GM12891 (cell line): ENCODE measurements at regions not wholly inside any gene's neighbourhood (a gene's known extent, or its start where the extent isn't known, plus 50 kb on each side); places are given as distances from the start of the nearest gene placed in this dataset.

Experiments
- DNase-seq: peaks from one replicate; pipeline ENCODE4 v3.0.0; 2011; ENCODE audit warnings: low spot score; ENCODE audit not compliant: insufficient read length
- FAIRE-seq: peaks from 2 replicates; lab custom pipeline; 2011; peaks lifted over from hg19 to GRCh38; lab: Jason Lieb, UNC
- PAX5 ChIP-seq: IDR thresholded peaks from 2 replicates; pipeline ENCODE4 v1.6.1; 2011; ENCODE audit warnings: low read length, moderate library complexity, mild to moderate bottlenecking; ENCODE audit not compliant: insufficient read depth, severe bottlenecking
- POLR2A ChIP-seq: IDR thresholded peaks from 2 replicates; pipeline ENCODE4 v1.6.1; 2011; ENCODE audit warnings: low read depth, low read length, control low read depth
- POLR2AphosphoS5 ChIP-seq: IDR thresholded peaks from 2 replicates; pipeline ENCODE4 v1.6.1; 2011; ENCODE audit warnings: low read depth, low read length, control low read depth
- POU2F2 ChIP-seq: IDR thresholded peaks from 2 replicates; pipeline ENCODE4 v1.6.1; 2011; ENCODE audit warnings: low read depth, mild to moderate bottlenecking, control low read depth, low read length, moderate library complexity
- SPI1 ChIP-seq: IDR thresholded peaks from 2 replicates; pipeline ENCODE4 v1.6.1; 2011; ENCODE audit warnings: low read depth, low read length, control low read depth
- TAF1 ChIP-seq: IDR thresholded peaks from 2 replicates; pipeline ENCODE4 v1.6.1; 2011; ENCODE audit warnings: low read depth, low read length, control low read depth

DNA sequence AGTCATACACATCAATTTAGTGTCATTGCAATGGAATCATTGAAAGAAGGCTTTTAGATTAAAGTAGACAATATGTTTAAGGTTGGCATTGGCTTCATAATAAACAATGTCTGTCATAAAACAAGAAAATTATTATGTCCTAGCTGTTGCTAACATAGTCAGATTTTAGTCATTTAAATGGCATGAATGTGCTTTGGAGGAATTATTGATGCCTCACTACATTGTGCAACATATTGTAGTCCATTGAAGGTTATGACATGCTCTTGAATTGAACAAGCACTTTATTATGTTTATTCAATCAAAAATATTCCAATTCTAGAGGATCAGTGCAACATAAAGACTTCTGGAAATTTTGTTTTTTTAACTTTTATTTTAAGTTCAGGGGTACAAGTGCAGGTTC lies 489.8 kb upstream of the AMOT start:
- TF ChIP-seq TAF1: no peak
- TF ChIP-seq SPI1: no peak
- TF ChIP-seq POU2F2: no peak
- TF ChIP-seq POLR2AphosphoS5: no peak
- no peak for TF ChIP-seq POLR2A
- no peak for TF ChIP-seq PAX5
- DNase-seq: no peak
- FAIRE-seq: no peak

DNA sequence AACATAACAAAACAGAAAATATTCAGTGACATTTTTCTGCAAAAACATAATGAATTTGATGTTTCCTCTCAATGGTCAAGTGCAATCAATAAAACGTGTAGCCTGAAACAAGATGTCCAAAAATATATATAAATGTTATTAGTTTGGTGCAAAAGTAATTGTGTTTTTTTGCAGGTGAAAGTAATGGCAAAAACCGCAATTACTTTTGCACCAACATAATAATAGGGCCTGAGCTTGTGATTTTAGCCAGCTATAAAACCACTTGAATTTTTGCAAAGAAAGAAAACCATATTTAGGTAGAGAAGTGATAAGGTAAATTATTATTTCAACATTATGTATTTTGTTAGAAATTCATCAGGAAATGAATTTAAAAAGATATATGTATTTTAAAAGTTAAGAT lies 475.3 kb upstream of the AMOT start:
- FAIRE-seq (no peak), DNase-seq (no peak)
- TF ChIP-seq TAF1: no peak
- no peak for TF ChIP-seq POU2F2
- TF ChIP-seq POLR2AphosphoS5: no peak
- no peak for TF ChIP-seq PAX5
- TF ChIP-seq POLR2A: no peak
- no peak for TF ChIP-seq SPI1

DNA sequence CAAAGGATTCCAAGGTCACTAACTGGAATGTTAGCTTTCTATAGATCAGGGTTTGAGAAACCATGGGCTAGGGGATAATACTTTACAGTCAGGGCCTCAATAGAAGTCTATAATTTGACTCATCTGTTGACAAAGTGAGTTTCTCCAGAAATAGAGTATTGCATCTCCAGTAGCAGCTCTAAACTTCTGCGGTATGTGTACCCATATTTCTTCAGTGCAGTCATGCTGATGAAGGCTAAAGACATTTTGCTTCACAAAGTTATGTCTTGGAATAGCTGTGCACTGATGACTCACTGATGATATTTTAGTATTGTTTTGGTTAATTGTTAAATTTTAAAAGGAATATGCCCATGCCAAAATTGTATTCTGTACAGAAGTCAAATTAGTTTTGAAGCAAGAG lies 464.9 kb upstream of the AMOT start:
- TF ChIP-seq SPI1: no peak
- TF ChIP-seq PAX5: no peak
- no peak for TF ChIP-seq POLR2AphosphoS5
- TF ChIP-seq POLR2A: no peak
- no peak for TF ChIP-seq POU2F2
- no peak for TF ChIP-seq TAF1
- DNase-seq (no peak), FAIRE-seq (no peak)

DNA sequence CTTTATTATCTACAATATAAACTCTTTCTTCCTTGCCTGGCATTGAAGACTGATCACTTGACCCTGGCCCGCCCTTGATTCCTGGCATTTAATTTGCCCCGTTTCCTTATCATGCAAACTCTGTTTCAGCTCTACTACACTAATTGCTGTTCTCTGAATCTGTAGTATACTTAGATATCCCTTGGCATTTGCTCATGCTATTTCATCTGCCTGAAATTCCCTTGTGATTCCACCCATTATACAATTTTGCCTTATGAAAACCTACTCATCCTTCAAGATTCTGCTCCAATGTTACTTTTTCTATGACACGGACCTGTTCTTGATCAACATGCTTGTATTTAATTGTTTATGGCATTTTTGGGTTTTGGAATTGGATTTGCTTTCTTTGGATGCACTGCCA lies 459.9 kb upstream of the AMOT start:
- FAIRE-seq: no peak
- no peak for DNase-seq

DNA sequence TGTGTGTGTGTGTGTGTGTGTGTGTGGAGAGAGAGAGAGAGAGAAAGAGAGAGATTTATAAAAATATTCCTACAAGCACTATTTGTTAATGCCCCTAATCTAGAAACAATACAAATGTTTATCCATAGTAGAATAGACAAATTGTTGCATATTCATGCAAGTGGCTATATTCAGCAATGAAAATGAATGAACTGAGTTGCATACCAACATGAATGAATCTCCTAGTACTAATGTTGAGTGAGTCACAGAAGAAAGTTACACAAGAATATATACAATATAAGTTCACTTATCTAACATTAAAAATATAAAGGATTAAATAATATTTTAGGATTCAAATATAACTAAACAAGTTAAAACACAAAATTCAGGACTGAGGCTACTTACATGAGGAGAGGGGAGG lies 456.8 kb upstream of the AMOT start:
- FAIRE-seq (no peak), DNase-seq (no peak)
- TF ChIP-seq POLR2AphosphoS5 (no peak), PAX5 (no peak), POU2F2 (no peak), TAF1 (no peak), POLR2A (no peak), SPI1 (no peak)

More for the DNA sequence above, 459.9 kb upstream of the AMOT start:
- TF ChIP-seq TAF1 (no peak), SPI1 (no peak), POU2F2 (no peak), POLR2A (no peak), PAX5 (no peak), POLR2AphosphoS5 (no peak)

DNA sequence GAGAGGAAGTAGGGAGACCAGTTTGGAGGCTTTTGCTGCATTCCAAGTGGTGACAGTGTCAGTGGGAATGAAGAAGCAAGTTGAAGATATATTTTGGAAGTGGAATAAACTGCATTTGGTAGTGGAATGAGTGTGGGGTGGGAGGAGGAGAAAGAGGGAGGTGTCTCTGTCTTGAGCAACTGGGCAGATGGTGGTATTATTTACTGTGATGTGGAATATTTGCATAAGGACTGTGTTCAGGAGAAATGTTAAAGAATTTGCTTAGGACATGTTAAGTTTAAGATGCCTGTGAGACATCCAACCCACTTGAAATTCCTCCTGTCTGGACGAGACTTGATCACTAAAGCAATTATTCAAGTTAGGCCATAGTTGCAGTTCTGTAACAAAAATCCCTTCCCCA lies 448.9 kb upstream of the AMOT start:
- no peak for DNase-seq
- TF ChIP-seq TAF1: no peak
- no peak for TF ChIP-seq POLR2AphosphoS5
- no peak for TF ChIP-seq POLR2A
- no peak for TF ChIP-seq SPI1
- TF ChIP-seq POU2F2: no peak
- no peak for TF ChIP-seq PAX5
- no peak for FAIRE-seq

DNA sequence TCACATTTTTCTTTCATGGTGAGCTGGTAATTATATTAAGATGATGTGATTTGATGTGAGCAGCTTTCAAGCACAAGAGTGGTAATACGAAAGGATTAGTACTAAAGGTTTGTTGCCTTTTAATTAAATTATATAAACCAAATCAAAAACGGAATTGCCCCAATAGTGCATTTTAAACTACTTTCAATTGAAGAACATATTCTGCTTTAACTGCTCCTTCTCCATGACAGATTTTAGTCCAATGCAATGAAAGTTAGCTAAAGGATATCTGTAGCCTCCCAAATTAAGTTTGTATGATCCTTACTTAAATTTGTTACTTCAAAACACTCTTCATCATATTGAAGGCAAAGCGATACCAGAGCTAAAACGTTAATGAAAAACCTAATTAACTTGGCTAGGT lies 447.1 kb upstream of the AMOT start:
- TF ChIP-seq POLR2AphosphoS5 (no peak), PAX5 (no peak), POU2F2 (no peak), TAF1 (no peak)
- FAIRE-seq (no peak), DNase-seq (no peak)

DNA sequence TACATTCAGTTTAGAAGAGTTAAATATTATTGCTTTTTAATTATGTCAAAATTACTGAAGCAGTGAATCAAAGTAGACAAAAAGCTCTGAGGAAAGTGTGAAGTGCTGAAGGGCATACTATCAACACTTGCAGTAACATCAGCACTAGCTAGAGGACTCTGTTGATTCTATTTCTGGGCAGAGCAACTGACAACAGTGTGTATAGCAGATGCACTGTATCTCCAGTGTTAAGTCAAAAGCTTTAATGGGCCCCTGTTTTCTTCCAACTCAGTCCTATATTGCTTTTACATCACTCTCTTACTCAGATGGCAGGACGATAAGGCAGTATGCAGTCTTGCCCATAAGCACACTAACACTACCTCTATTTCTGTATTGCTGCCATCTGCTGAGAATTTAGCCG lies 435.2 kb upstream of the AMOT start:
- FAIRE-seq: no peak

DNA sequence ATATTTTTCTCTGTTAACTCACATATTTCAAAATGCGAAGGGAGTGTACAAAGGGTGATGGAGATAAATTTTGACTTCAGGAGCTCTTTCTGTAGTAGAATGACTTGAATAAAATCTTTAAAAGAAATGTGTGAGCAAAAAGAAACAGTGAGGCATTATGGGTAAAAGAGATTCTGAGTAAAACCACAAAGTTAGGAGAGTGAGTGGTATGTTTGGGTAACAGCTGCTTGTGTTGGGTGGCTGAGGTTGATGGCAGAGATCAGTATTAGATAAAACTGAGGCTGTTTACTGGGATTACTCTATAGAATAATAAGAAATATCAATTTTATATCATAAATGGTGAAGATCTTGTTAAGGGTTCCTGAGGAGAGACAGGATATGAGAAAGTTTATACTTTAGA lies 434.2 kb upstream of the AMOT start:
- DNase-seq: no peak
- FAIRE-seq: no peak
- TF ChIP-seq POU2F2 (no peak), TAF1 (no peak)

More for the DNA sequence above, 435.2 kb upstream of the AMOT start:
- TF ChIP-seq POU2F2 (no peak), POLR2AphosphoS5 (no peak), POLR2A (no peak), SPI1 (no peak), TAF1 (no peak), PAX5 (no peak)
- no peak for DNase-seq

DNA sequence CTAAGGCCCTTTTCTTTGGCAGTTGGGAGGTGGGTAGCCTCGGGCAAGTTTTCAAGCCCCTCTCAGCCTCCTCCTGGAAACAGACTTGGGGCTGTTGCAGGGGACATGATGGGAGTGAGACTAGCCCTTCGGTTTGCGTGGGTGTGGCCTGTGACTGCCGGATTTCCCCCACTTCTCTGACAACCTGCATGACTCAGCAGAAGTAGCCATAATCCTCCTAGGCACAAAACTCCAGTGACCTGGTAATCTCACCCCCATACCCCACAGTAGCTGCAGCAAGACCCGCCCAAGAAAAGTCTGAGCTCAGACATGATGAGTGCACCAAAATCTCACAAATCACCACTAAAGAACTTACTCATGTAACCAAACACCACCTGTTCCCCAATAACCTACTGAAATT lies 433.7 kb upstream of the AMOT start:
- FAIRE-seq: no peak
- TF ChIP-seq PAX5 (no peak), POU2F2 (no peak), TAF1 (no peak), POLR2AphosphoS5 (no peak), POLR2A (no peak), SPI1 (no peak)
- no peak for DNase-seq

DNA sequence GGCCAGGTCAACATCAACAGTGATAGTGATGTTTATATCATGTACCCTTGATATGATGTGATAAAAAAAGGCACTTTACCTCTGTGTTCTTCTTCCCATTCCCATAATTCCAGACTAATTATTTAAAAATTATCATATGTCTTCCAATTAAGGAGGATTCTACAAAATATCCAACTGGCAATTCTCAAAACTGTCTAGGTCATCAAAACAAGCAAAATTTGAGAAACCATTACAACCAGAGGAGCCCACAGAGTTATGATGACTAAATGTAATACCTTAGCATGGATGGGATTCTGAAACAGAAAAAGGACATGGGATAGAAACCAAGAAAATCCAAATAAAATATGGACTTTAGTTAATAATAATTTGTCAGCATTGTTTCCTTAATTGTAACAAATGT lies 428.6 kb upstream of the AMOT start:
- no peak for FAIRE-seq
- TF ChIP-seq PAX5 (no peak), POLR2A (no peak), POLR2AphosphoS5 (no peak), TAF1 (no peak)
- DNase-seq: no peak
